PC-3 (cell line): ENCODE measurements at regions not wholly inside any gene's neighbourhood (a gene's known extent, or its start where the extent isn't known, plus 50 kb on each side); places are given as distances from the start of the nearest gene placed in this dataset.

Source experiments
- EZH2 ChIP-seq: fragments of 300-600 bp; sonication (generic); IDR thresholded peaks from one replicate; pipeline ENCODE4 v1.6.1; 2017; ENCODE audit warnings: antibody characterized with exemption, mild to moderate bottlenecking, low read length; ENCODE audit not compliant: unreplicated experiment
- EZH2phosphoT487 ChIP-seq: fragments of 300-600 bp; sonication (generic); IDR thresholded peaks from 2 replicates; pipeline ENCODE4 v1.6.1; 2018; ENCODE audit warnings: mild to moderate bottlenecking, antibody characterized with exemption, low read length, borderline replicate concordance
- TF ChIP-seq, protein P1 (sequence below): fragments of 300-600 bp; sonication (generic); conservative IDR thresholded peaks from 2 replicates; pipeline ENCODE4 v1.5.1; 2017; ENCODE audit warnings: antibody characterized with exemption, low read depth, mild to moderate bottlenecking, low read length

- TF ChIP-seq EZH2 (no peak), EZH2phosphoT487 (no peak)
- TF ChIP-seq, protein P1, sequence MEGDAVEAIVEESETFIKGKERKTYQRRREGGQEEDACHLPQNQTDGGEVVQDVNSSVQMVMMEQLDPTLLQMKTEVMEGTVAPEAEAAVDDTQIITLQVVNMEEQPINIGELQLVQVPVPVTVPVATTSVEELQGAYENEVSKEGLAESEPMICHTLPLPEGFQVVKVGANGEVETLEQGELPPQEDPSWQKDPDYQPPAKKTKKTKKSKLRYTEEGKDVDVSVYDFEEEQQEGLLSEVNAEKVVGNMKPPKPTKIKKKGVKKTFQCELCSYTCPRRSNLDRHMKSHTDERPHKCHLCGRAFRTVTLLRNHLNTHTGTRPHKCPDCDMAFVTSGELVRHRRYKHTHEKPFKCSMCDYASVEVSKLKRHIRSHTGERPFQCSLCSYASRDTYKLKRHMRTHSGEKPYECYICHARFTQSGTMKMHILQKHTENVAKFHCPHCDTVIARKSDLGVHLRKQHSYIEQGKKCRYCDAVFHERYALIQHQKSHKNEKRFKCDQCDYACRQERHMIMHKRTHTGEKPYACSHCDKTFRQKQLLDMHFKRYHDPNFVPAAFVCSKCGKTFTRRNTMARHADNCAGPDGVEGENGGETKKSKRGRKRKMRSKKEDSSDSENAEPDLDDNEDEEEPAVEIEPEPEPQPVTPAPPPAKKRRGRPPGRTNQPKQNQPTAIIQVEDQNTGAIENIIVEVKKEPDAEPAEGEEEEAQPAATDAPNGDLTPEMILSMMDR, result no peak
These were observed 51.1 kb upstream of the THY1 start for GRCh38 chr11:119473901-119474681.
